Neural crest cell (in vitro differentiated cells): ENCODE measurements at regions not wholly inside any gene's neighbourhood (a gene's known extent, or its start where the extent isn't known, plus 50 kb on each side); places are given as distances from the start of the nearest gene placed in this dataset.

Experiments
- DNase-seq: peaks from one replicate; pipeline ENCODE4 v3.0.0; 2021; ENCODE audit warnings: low read depth, mixed read lengths, low spot score
- H3K27ac Mint-ChIP-seq: one replicate; pipeline ENCODE4 v1.8.0; 2021; ENCODE audit warnings: mild to moderate bottlenecking, mixed read lengths; ENCODE audit not compliant: unreplicated experiment
- H3K27me3 Mint-ChIP-seq: 2 replicates; pipeline ENCODE4 v1.8.0; 2021; ENCODE audit warnings: low read depth, mild to moderate bottlenecking, mixed read lengths
- H3K36me3 Mint-ChIP-seq: 2 replicates; pipeline ENCODE4 v1.8.0; 2021; ENCODE audit warnings: low read depth, mild to moderate bottlenecking, mixed read lengths
- H3K4me1 Mint-ChIP-seq: 2 replicates; pipeline ENCODE4 v1.8.0; 2021; ENCODE audit warnings: mixed read lengths
- H3K4me3 Mint-ChIP-seq: one replicate; pipeline ENCODE4 v1.8.0; 2021; ENCODE audit warnings: mild to moderate bottlenecking, mixed read lengths
- H3K9me3 Mint-ChIP-seq: 2 replicates; pipeline ENCODE4 v1.8.0; 2021; ENCODE audit warnings: mixed read lengths
- CTCF ChIP-seq: fragments of 200-600 bp; sonication (generic); conservative IDR thresholded peaks from 2 replicates; pipeline ENCODE4 v1.5.0; 2021; ENCODE audit warnings: antibody characterized with exemption, mild to moderate bottlenecking

- DNase-seq: no peak
- peaks cover 1% of the 10 kb centered on the region for H3K9me3 Mint-ChIP-seq
- H3K36me3 Mint-ChIP-seq: peaks cover 1% of the 10 kb centered on the region
- peaks cover 30% of the 10 kb centered on the region for H3K4me1 Mint-ChIP-seq
- no peak for TF ChIP-seq CTCF
- H3K4me3 Mint-ChIP-seq: no peak overlapping the region
- no peaks in the 10 kb centered on the region for H3K27me3 Mint-ChIP-seq
- peak overlapping the region; percentile 47 for H3K27ac Mint-ChIP-seq
Observed at GRCh38 chr2:156800781-156801361, 364.7 kb downstream of the GPD2 start.

GRCh38 chr2:156803243-156803642 lies 367.1 kb downstream of the GPD2 start:
- H3K9me3 Mint-ChIP-seq: peaks cover 3% of the 10 kb centered on the region
- no peaks in the 10 kb centered on the region for H3K27me3 Mint-ChIP-seq
- H3K27ac Mint-ChIP-seq: no peak overlapping the region
- no peak for DNase-seq
- TF ChIP-seq CTCF: no peak
- peaks cover 30% of the 10 kb centered on the region for H3K4me1 Mint-ChIP-seq
- no peak overlapping the region for H3K4me3 Mint-ChIP-seq
- peaks cover 3% of the 10 kb centered on the region for H3K36me3 Mint-ChIP-seq

- no peak overlapping the region for H3K4me3 Mint-ChIP-seq
- no peak overlapping the region for H3K27ac Mint-ChIP-seq
- DNase-seq: no peak
- H3K27me3 Mint-ChIP-seq: no peaks in the 10 kb centered on the region
- TF ChIP-seq CTCF: no peak
- peaks cover 3% of the 10 kb centered on the region for H3K36me3 Mint-ChIP-seq
- H3K4me1 Mint-ChIP-seq: peaks cover 30% of the 10 kb centered on the region
- H3K9me3 Mint-ChIP-seq: peaks cover 5% of the 10 kb centered on the region
Observed at GRCh38 chr2:156803967-156804366, 367.8 kb downstream of the GPD2 start.

GRCh38 chr2:156810094-156810493 lies 373.9 kb downstream of the GPD2 start:
- no peak for DNase-seq
- Mint-ChIP-seq H3K36me3 (peaks cover 3% of the 10 kb centered on the region), H3K27ac (no peak overlapping the region), H3K9me3 (peaks cover 10% of the 10 kb centered on the region), H3K4me3 (no peak overlapping the region), H3K4me1 (no peaks in the 10 kb centered on the region), H3K27me3 (no peaks in the 10 kb centered on the region)
- TF ChIP-seq CTCF: no peak

- Mint-ChIP-seq H3K4me1 (no peaks in the 10 kb centered on the region), H3K27me3 (no peaks in the 10 kb centered on the region), H3K4me3 (no peak overlapping the region), H3K36me3 (no peaks in the 10 kb centered on the region), H3K9me3 (peaks cover 7% of the 10 kb centered on the region), H3K27ac (no peak overlapping the region)
- TF ChIP-seq CTCF: no peak
- no peak for DNase-seq
Observed at GRCh38 chr2:156812496-156812895, 376.3 kb downstream of the GPD2 start.
